Heart left ventricle (tissue), 13 donors: ENCODE measurements at regions not wholly inside any gene's neighbourhood (a gene's known extent, or its start where the extent isn't known, plus 50 kb on each side); places are given as distances from the start of the nearest gene placed in this dataset.

Experiments used
- CTCF ChIP-seq, 12 donors: fragments of 200-600 bp; sonication (generic) in 4 of 12; IDR thresholded peaks; one replicate each; pipeline versions ENCODE4 v1.5.0 to v1.8.0; 2018 to 2022; ENCODE audit warnings: antibody characterized with exemption in 12 of 12, mild to moderate bottlenecking in 5 of 12
- POLR2A ChIP-seq, 2 donors: fragments of 450-650 bp; IDR thresholded peaks; one replicate each; pipeline ENCODE4 v1.6.1; 2017; ENCODE audit warnings: antibody characterized with exemption in 2 of 2, mild to moderate bottlenecking in 2 of 2, moderate library complexity in 2 of 2
- donor health status: ischemic (EF 13 %, LVEDD 7.1; RV severe dilation, severe dysfunction).
- donor health status: DM: no; HTN: yes; CAD: no.
- donor health status: DM: no; HTN: no; CAD: no.
- donor health status: ischemic (EF 25% LVEDD 6.9; RV normal size, moderate dysfunction).
- donor health status: ischemic (EF 25% LVEDD 5.7; RV mildly dilated, moderate dysfunction).
- donor health status: ischemic (EF 35%, LVEDD 5.7; RV mildly dilated, moderate dysfunction).
- donor health status: nonischemic (EF 11% LVEDD 7.7; RV severe dilation, severe dysfunction).
- donor health status: DM: yes; HTN: yes; CAD: no.
- donor health status: PGD.
- donor health status: ischemic (EF 29% LVEDD 5.4; RV normal size, mild dysfunction).
- donor health status: nonischemic (EF 23%, LVEDD 6.1; RV moderate dilation, normal function).

GRCh38 chr10:84822931-84823630 is 494.7 kb downstream of the CCSER2 start:
- no peak for TF ChIP-seq POLR2A (IDR thresholded peaks at IDR 0.05)
- TF ChIP-seq CTCF (IDR thresholded peaks at IDR 0.05): no peak
